Loucy (cell line): ENCODE measurements at regions not wholly inside any gene's neighbourhood (a gene's known extent, or its start where the extent isn't known, plus 50 kb on each side); places are given as distances from the start of the nearest gene placed in this dataset.

ENCODE experiments used
- H2AFZ ChIP-seq: fragments of 200-600 bp; sonication (generic); 2 replicates; pipeline ENCODE4 v1.6.0; 2016; ENCODE audit warnings: antibody characterized with exemption, mild to moderate bottlenecking, low read length, moderate library complexity
- H3F3A ChIP-seq: fragments of 200-600 bp; 2 replicates; pipeline ENCODE4 v1.6.0; 2016; ENCODE audit warnings: antibody characterized with exemption, low read depth, mild to moderate bottlenecking
- H3K27me3 ChIP-seq: fragments of 200-600 bp; sonication (generic); 2 replicates; pipeline ENCODE4 v1.6.1; 2014; ENCODE audit warnings: low read length, mild to moderate bottlenecking; ENCODE audit not compliant: insufficient read depth, poor library complexity, severe bottlenecking
- H3K36me3 ChIP-seq: fragments of 200-600 bp; sonication (generic); 2 replicates; pipeline ENCODE4 v1.6.1; 2016; ENCODE audit warnings: low read length; ENCODE audit not compliant: insufficient read depth
- H3K4me1 ChIP-seq: fragments of 200-600 bp; sonication (generic); 2 replicates; pipeline ENCODE4 v1.5.1; 2014; ENCODE audit warnings: low read length, mild to moderate bottlenecking; ENCODE audit not compliant: insufficient read depth, poor library complexity, severe bottlenecking
- H3K4me2 ChIP-seq: fragments of 200-600 bp; sonication (generic); 2 replicates; pipeline ENCODE4 v1.6.0; 2014; ENCODE audit warnings: antibody characterized with exemption, low read length, low read depth, mild to moderate bottlenecking; ENCODE audit not compliant: poor library complexity, severe bottlenecking
- H3K4me3 ChIP-seq: fragments of 200-600 bp; sonication (generic); 2 replicates; pipeline ENCODE4 v1.5.1; 2014; ENCODE audit warnings: low read length, mild to moderate bottlenecking, mixed read lengths; ENCODE audit not compliant: poor library complexity, severe bottlenecking
- H3K79me2 ChIP-seq: fragments of 200-600 bp; sonication (generic); 2 replicates; pipeline ENCODE4 v1.6.1; 2014; ENCODE audit warnings: low read length; ENCODE audit not compliant: insufficient read depth
- H3K9ac ChIP-seq: fragments of 200-600 bp; sonication (generic); 2 replicates; pipeline ENCODE4 v1.6.0; 2014; ENCODE audit warnings: mild to moderate bottlenecking, low read depth, low read length, moderate library complexity; ENCODE audit not compliant: poor library complexity, severe bottlenecking
- H3K9me2 ChIP-seq: fragments of 200-600 bp; sonication (generic); replicated peaks from 2 replicates; pipeline ENCODE4 v1.6.1; 2016; ENCODE audit warnings: low read depth, low read length, mixed read lengths
- H3K9me3 ChIP-seq: fragments of 200-600 bp; sonication (generic); 2 replicates; pipeline ENCODE4 v1.6.1; 2014; ENCODE audit warnings: mild to moderate bottlenecking, antibody characterized with exemption, low read length, low read depth; ENCODE audit not compliant: insufficient read depth
- H4K20me1 ChIP-seq: fragments of 200-600 bp; sonication (generic); 2 replicates; pipeline ENCODE4 v1.6.0; 2014; ENCODE audit warnings: antibody characterized with exemption, low read length, mild to moderate bottlenecking; ENCODE audit not compliant: insufficient read depth, poor library complexity, severe bottlenecking
- CTCF ChIP-seq: fragments of 200-600 bp; sonication (generic); conservative IDR thresholded peaks from 2 replicates; pipeline ENCODE4 v1.5.1; 2014; ENCODE audit warnings: mild to moderate bottlenecking, antibody characterized with exemption, low read length
- EZH2phosphoT487 ChIP-seq: fragments of 200-600 bp; IDR thresholded peaks from 2 replicates; pipeline ENCODE4 v1.6.1; 2018; ENCODE audit warnings: antibody characterized with exemption, mild to moderate bottlenecking, moderate library complexity, borderline replicate concordance

- H3K4me1 ChIP-seq = no peaks in the 10 kb centered on the region
- H3K9me2 ChIP-seq = no peaks in the 10 kb centered on the region
- no peak overlapping the region for H2AFZ ChIP-seq
- TF ChIP-seq CTCF (no peak), EZH2phosphoT487 (no peak)
- H3K36me3 ChIP-seq = no peaks in the 10 kb centered on the region
- H3K27me3 ChIP-seq = no peaks in the 10 kb centered on the region
- no peak overlapping the region for H3K9ac ChIP-seq
- H3K79me2 ChIP-seq = no peaks in the 10 kb centered on the region
- no peaks in the 10 kb centered on the region for H3F3A ChIP-seq
- H4K20me1 ChIP-seq = no peaks in the 10 kb centered on the region
- no peak overlapping the region for H3K4me3 ChIP-seq
- no peak overlapping the region for H3K4me2 ChIP-seq
- no peaks in the 10 kb centered on the region for H3K9me3 ChIP-seq
Measured at GRCh38 chr6:139943391-139943790, 568.9 kb upstream of the CITED2 start.

- Histone ChIP-seq H3K9me2 (no peaks in the 10 kb centered on the region), H3K4me2 (no peak overlapping the region), H3K9ac (no peak overlapping the region), H3K36me3 (no peaks in the 10 kb centered on the region), H3K4me3 (no peak overlapping the region), H2AFZ (no peak overlapping the region), H3F3A (no peaks in the 10 kb centered on the region), H3K79me2 (no peaks in the 10 kb centered on the region), H3K27me3 (no peaks in the 10 kb centered on the region), H3K4me1 (no peaks in the 10 kb centered on the region), H3K9me3 (no peaks in the 10 kb centered on the region), H4K20me1 (no peaks in the 10 kb centered on the region)
- TF ChIP-seq EZH2phosphoT487 (no peak), CTCF (no peak)
Measured at GRCh38 chr6:139942331-139942730, 567.9 kb upstream of the CITED2 start.

GRCh38 chr6:139941826-139942225 lies 567.4 kb upstream of the CITED2 start:
- TF ChIP-seq EZH2phosphoT487 (no peak), CTCF (no peak)
- H3K9ac ChIP-seq = no peak overlapping the region
- H3K79me2 ChIP-seq = no peaks in the 10 kb centered on the region
- H3K9me2 ChIP-seq = no peaks in the 10 kb centered on the region
- H3K4me1 ChIP-seq = no peaks in the 10 kb centered on the region
- no peak overlapping the region for H3K4me2 ChIP-seq
- no peak overlapping the region for H3K4me3 ChIP-seq
- H4K20me1 ChIP-seq = no peaks in the 10 kb centered on the region
- H3F3A ChIP-seq = no peaks in the 10 kb centered on the region
- H3K27me3 ChIP-seq = no peaks in the 10 kb centered on the region
- no peaks in the 10 kb centered on the region for H3K36me3 ChIP-seq
- H2AFZ ChIP-seq = no peak overlapping the region
- no peaks in the 10 kb centered on the region for H3K9me3 ChIP-seq
